Cerebellar cortex (tissue), 1 donor: ENCODE measurements at regions not wholly inside any gene's neighbourhood (a gene's known extent, or its start where the extent isn't known, plus 50 kb on each side); places are given as distances from the start of the nearest gene placed in this dataset.

Experiments
- DNase-seq: peaks from one replicate; pipeline ENCODE4 v3.0.0-alpha.2; 2015; ENCODE audit warnings: low spot score

GRCh38 chr6:6376845-6377244, 56.4 kb upstream of the F13A1 start:
- DNase-seq, result no peak

- DNase-seq, result no peak
Measured at GRCh38 chr6:6377621-6378020, 57.2 kb upstream of the F13A1 start.

- DNase-seq, result no peak
Measured at GRCh38 chr6:6379573-6379972, 59.1 kb upstream of the F13A1 start.

GRCh38 chr6:6384520-6384919, 64.1 kb upstream of the F13A1 start:
- no peak for DNase-seq

- no peak for DNase-seq
Measured at GRCh38 chr6:6386010-6386409, 65.5 kb upstream of the F13A1 start.

- no peak for DNase-seq
Measured at GRCh38 chr6:6390849-6391602, 70.6 kb upstream of the F13A1 start.

GRCh38 chr6:6392214-6393068, 72.0 kb upstream of the F13A1 start:
- no peak for DNase-seq

GRCh38 chr6:6393069-6393529, 72.6 kb upstream of the F13A1 start:
- DNase-seq, result no peak

GRCh38 chr6:6395581-6396197, 75.2 kb upstream of the F13A1 start:
- no peak for DNase-seq

- DNase-seq, result no peak
Measured at GRCh38 chr6:6397842-6398241, 77.4 kb upstream of the F13A1 start.

- no peak for DNase-seq
Measured at GRCh38 chr6:6399568-6399967, 79.1 kb upstream of the F13A1 start.

GRCh38 chr6:6401401-6401800, 80.9 kb upstream of the F13A1 start:
- DNase-seq, result no peak

GRCh38 chr6:6402006-6402405, 81.5 kb upstream of the F13A1 start:
- DNase-seq, result no peak

GRCh38 chr6:6402591-6402990, 82.1 kb upstream of the F13A1 start:
- DNase-seq, result no peak

GRCh38 chr6:6405031-6405430, 84.6 kb upstream of the F13A1 start:
- DNase-seq, result no peak

- DNase-seq, result no peak
Measured at GRCh38 chr6:6405997-6406714, 85.7 kb upstream of the F13A1 start.

GRCh38 chr6:6406715-6407070, 86.2 kb upstream of the F13A1 start:
- no peak for DNase-seq

GRCh38 chr6:6407071-6407741, 86.7 kb upstream of the F13A1 start:
- DNase-seq, result no peak

- DNase-seq, result no peak
Measured at GRCh38 chr6:6409397-6410030, 89.1 kb upstream of the F13A1 start.

GRCh38 chr6:6411115-6411514, 90.7 kb upstream of the F13A1 start:
- DNase-seq, result no peak

GRCh38 chr6:6412221-6412620, 91.8 kb upstream of the F13A1 start:
- no peak for DNase-seq
